ENCODE measurements at regions not wholly inside any gene's neighbourhood (a gene's known extent, or its start where the extent isn't known, plus 50 kb on each side); places are given as distances from the start of the nearest gene placed in this dataset.

DNA sequence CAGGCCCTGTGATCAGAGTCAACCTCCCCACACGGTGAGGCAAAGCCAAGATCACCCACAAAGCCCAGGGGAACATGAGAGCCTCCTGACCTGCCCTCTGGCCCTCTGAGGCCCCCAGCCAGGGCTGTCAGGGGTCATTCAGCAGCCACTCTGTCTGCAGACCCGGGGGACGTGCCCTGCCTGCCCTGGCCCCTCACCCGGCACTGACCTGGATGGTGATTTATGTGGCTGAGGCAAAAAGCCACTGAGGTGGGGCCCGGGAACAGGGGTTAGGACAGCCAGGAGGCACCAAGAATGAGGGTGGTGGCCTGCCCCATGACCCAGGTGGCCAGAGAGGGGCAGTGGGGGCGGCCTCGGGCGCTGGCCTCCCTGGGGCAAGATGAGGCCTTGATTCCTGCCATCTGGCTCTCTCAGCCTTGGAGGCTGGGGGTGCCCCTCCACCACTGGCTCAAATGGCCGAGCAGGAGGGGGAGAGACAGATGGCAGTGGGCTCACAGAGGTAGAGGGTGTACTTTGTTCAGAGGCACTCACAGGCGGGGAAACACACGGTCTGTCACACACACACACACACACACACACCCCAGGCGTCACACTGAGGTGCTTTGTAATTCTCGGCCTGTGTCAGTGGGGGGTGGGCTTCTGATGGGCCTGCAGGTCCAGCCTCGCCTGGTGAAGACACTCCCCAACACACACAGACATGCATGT, 174.0 kb upstream of the GSE1 start:
- Histone ChIP-seq H3K4me3 (ENCODE audit: low read length) (no peak overlapping the region), H3K36me3 (ENCODE audit: control insufficient read depth, insufficient read depth, low read length, severe bottlenecking) (peaks cover 11% of the 10 kb centered on the region), H3K9me3 (ENCODE audit: control insufficient read depth, low read length) (no peaks in the 10 kb centered on the region), H3K27me3 (replicated peaks; ENCODE audit: control insufficient read depth, insufficient read depth, low read length) (no peaks in the 10 kb centered on the region), H3K4me1 (ENCODE audit: control insufficient read depth, insufficient read depth, low read length) (peaks cover 24% of the 10 kb centered on the region), H3K9ac (ENCODE audit: low read length) (no peak overlapping the region)
- no peak for DNase-seq (ENCODE audit: low read depth)

DNA sequence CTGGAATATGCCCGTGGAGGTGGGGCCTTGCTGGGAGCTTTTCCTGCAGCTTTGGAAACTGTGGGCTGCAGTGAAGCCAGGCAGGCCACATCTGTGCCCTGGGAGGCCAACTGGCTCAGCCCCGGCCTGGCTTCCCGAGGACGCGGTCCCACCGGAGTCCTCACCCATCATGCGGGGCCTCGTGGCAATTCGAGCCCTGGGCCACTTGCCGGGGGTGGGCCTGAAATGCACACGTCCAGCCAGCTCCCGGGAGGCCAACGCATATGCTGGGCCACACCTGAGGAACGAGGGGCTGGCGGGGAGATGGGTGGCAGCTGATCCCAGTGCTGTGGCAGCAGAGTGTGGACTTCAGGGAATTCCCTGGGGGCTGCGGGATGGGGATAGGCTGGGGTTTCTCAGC, 172.4 kb upstream of the GSE1 start:
- Histone ChIP-seq H3K36me3 (ENCODE audit: control insufficient read depth, insufficient read depth, low read length, severe bottlenecking) (peaks cover 11% of the 10 kb centered on the region), H3K9me3 (ENCODE audit: control insufficient read depth, low read length) (no peaks in the 10 kb centered on the region), H3K4me3 (ENCODE audit: low read length) (no peak overlapping the region), H3K9ac (ENCODE audit: low read length) (no peak overlapping the region), H3K27me3 (replicated peaks; ENCODE audit: control insufficient read depth, insufficient read depth, low read length) (no peaks in the 10 kb centered on the region), H3K4me1 (ENCODE audit: control insufficient read depth, insufficient read depth, low read length) (peaks cover 24% of the 10 kb centered on the region)
- DNase-seq (ENCODE audit: low read depth): no peak

DNA sequence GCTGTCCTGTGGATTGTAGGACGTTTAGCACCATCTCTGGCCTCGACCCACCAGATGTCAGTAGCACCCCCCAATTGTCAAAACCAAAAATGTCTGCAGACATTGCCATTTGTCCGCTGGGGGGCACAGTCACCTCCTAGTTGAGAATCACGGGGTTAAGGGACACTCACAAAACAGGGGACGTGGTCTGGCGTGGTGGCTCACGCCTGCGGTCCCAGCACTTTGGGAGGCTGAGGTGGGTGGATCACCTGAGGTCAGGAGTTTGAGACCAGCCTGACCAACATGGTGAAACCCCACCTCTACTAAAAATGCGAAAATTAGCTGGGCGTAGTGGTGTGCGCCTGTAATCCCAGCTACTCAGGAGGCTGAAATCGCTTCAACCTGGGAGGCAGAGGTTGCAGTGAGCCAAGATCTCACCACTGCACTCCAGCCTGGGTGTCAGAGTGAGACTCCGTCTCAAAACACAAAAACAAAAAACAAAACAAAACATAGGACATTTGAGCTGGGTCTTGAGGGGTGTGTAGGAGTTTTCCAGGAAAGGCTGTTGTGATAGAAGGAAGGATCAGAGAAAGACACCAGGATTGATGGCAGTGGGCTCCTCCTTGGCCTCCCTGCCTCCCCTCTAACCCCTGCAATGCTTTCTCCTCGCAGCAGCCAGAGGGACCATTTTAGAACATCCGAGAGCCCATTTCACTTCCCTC, 171.8 kb upstream of the GSE1 start:
- H3K9me3 ChIP-seq (ENCODE audit: control insufficient read depth, low read length): no peaks in the 10 kb centered on the region
- no peak overlapping the region for H3K9ac ChIP-seq (ENCODE audit: low read length)
- H3K4me1 ChIP-seq (ENCODE audit: control insufficient read depth, insufficient read depth, low read length): peaks cover 18% of the 10 kb centered on the region
- no peak for DNase-seq (ENCODE audit: low read depth)
- peaks cover 11% of the 10 kb centered on the region for H3K36me3 ChIP-seq (ENCODE audit: control insufficient read depth, insufficient read depth, low read length, severe bottlenecking)
- no peaks in the 10 kb centered on the region for H3K27me3 ChIP-seq (replicated peaks; ENCODE audit: control insufficient read depth, insufficient read depth, low read length)
- H3K4me3 ChIP-seq (ENCODE audit: low read length): no peak overlapping the region

DNA sequence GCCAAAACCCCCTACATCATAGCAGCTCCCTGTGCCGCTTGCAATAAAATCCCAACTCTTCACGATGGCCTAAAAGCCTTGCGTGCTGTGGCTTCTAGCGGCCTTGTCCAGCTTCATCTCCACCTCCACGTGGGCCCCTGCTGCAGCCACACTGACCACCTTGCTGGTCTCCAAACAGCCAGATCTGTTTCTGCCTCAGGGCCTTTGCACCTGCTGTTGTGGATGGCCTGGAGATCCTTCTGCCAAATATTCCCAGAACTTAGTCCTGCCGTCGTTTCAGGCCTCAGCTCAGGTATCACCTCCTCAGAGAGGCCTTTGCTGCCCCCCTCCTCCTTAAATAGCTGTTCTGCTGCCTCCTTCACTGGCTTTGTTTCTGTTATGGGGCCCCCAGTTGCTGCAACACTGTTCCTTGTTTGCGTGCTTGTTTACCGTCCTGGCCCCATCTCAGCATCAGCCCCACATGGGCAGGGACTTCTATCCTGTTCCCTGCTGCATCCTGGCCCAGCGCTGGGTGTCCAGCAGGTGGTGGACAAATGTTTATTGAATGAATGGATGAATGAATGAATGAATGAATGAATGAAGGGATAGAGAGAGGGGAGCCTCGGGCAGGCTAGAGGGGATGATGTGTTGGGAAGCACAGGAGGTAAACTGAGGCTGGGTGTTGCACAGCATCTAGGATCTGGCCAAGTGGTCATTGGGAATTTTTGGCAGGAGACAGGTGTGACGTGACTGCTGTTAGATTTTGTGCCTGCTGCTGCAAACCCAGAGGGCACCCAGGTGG, 171.0 kb upstream of the GSE1 start:
- no peaks in the 10 kb centered on the region for H3K27me3 ChIP-seq (replicated peaks; ENCODE audit: control insufficient read depth, insufficient read depth, low read length)
- no peak for DNase-seq (ENCODE audit: low read depth)
- H3K4me3 ChIP-seq (ENCODE audit: low read length): no peak overlapping the region
- H3K36me3 ChIP-seq (ENCODE audit: control insufficient read depth, insufficient read depth, low read length, severe bottlenecking): peaks cover 11% of the 10 kb centered on the region
- H3K9me3 ChIP-seq (ENCODE audit: control insufficient read depth, low read length): no peaks in the 10 kb centered on the region
- peaks cover 10% of the 10 kb centered on the region for H3K4me1 ChIP-seq (ENCODE audit: control insufficient read depth, insufficient read depth, low read length)
- H3K9ac ChIP-seq (ENCODE audit: low read length): no peak overlapping the region

DNA sequence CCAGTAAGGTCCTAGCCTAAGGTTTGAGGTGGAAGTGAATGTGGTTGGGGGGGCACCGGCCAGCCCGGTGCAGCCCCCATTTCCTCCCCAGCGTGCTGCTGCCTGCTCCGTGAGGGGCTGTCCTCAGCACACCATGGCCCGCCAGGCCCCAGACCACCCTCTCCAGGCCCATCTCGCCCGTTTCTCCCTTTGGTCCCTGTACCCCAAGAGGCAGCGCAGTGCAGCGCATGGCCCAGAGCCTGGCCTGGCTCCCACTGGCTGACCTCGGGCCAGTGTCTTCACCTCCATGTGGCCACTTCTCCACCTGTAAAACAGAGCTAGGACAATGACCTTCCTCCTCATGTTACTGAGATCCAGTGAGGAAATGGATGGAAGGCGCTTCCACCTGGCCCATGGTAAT, 170.0 kb upstream of the GSE1 start:
- H3K4me1 ChIP-seq (ENCODE audit: control insufficient read depth, insufficient read depth, low read length): peaks cover 3% of the 10 kb centered on the region
- H3K36me3 ChIP-seq (ENCODE audit: control insufficient read depth, insufficient read depth, low read length, severe bottlenecking): peaks cover 11% of the 10 kb centered on the region
- no peak for DNase-seq (ENCODE audit: low read depth)
- no peaks in the 10 kb centered on the region for H3K9me3 ChIP-seq (ENCODE audit: control insufficient read depth, low read length)
- no peak overlapping the region for H3K4me3 ChIP-seq (ENCODE audit: low read length)
- no peak overlapping the region for H3K9ac ChIP-seq (ENCODE audit: low read length)
- no peaks in the 10 kb centered on the region for H3K27me3 ChIP-seq (replicated peaks; ENCODE audit: control insufficient read depth, insufficient read depth, low read length)

DNA sequence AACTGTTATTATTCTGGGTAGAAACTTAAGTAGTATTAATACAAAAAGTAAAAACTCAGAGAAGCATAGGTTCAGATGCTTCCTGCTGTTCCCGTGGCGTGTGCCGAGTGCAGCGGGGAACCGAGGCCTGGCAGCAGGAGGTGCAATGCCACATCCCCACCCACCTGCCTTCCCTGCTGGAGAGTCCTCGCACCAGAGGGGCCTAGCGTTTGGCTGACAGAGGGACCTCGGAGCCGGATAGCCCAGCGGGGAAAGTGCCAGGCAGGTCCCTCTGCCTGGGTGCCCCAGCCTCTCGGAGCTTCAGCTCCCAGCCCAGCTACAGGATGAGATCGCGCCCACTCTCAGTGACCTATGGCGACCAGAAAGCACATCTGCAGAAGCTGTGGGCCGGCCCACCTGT, 169.6 kb upstream of the GSE1 start:
- Histone ChIP-seq H3K9ac (ENCODE audit: low read length) (no peak overlapping the region), H3K4me3 (ENCODE audit: low read length) (no peak overlapping the region), H3K27me3 (replicated peaks; ENCODE audit: control insufficient read depth, insufficient read depth, low read length) (no peaks in the 10 kb centered on the region), H3K36me3 (ENCODE audit: control insufficient read depth, insufficient read depth, low read length, severe bottlenecking) (peaks cover 11% of the 10 kb centered on the region), H3K4me1 (ENCODE audit: control insufficient read depth, insufficient read depth, low read length) (peaks cover 3% of the 10 kb centered on the region), H3K9me3 (ENCODE audit: control insufficient read depth, low read length) (no peaks in the 10 kb centered on the region)
- DNase-seq (ENCODE audit: low read depth): no peak

DNA sequence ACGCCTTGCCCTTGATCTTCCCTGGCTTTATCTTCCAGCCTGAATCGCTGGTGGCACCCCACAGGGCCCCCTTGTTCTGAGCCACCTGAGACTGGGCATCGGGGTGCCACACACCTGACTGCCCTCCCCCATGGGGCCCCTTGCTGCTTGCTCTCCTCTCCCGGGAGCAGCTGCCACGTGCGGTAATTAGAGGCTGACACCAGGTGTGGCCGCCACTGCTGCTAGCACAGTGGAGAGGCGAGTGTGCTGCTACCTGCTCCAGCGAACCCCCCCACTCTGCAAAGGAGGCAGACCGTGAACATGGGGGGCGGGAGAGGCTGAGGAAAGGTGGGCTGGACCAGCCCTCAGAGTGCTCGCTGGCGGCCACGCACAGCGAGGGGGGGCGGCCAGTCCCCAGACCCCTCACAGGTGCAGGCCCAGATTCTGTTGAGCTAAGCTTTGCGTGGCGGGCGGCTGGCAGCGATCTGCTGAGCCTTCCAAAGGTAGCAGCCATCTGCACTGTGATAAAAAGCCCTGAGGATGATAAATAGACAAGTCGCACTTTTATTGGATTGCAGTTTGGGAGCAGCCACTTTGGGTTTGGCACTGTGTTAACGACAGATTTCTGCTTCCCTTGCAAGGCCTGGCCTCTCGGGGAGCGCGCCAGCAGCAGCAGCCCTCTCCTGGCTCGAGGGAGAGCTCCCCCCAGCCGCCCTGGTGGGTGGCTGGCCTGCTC, 167.9 kb upstream of the GSE1 start:
- peaks cover 3% of the 10 kb centered on the region for H3K4me1 ChIP-seq (ENCODE audit: control insufficient read depth, insufficient read depth, low read length)
- no peak for DNase-seq (ENCODE audit: low read depth)

DNA sequence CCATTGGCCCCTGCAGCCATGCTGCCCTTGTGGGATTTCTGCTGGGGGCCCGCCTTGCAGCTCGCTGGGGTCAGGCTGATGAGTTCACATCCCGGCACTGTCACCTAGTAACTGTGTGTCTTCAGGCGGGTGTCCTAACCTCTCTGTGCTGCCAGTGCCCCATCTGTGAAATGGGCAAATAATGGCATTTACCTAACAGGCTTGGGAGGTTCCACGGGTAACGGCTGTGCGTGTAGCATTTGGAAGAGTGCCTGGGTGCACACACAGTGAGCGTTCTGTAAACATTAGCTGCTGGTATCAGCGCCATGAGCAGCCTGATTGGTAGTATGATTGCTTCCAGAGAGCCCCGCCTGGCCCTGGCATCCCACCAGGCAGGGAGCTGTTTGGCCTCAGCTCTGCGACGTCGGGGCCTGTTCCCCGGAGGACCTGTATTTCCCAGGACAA, 167.3 kb upstream of the GSE1 start:
- Histone ChIP-seq H3K27me3 (replicated peaks; ENCODE audit: control insufficient read depth, insufficient read depth, low read length) (no peaks in the 10 kb centered on the region), H3K9me3 (ENCODE audit: control insufficient read depth, low read length) (no peaks in the 10 kb centered on the region), H3K4me3 (ENCODE audit: low read length) (no peak overlapping the region), H3K4me1 (ENCODE audit: control insufficient read depth, insufficient read depth, low read length) (peaks cover 3% of the 10 kb centered on the region), H3K9ac (ENCODE audit: low read length) (no peak overlapping the region), H3K36me3 (ENCODE audit: control insufficient read depth, insufficient read depth, low read length, severe bottlenecking) (peaks cover under 1% of the 10 kb centered on the region)
- no peak for DNase-seq (ENCODE audit: low read depth)

More for the DNA sequence above, 167.9 kb upstream of the GSE1 start:
- Histone ChIP-seq H3K9me3 (ENCODE audit: control insufficient read depth, low read length) (no peaks in the 10 kb centered on the region), H3K9ac (ENCODE audit: low read length) (no peak overlapping the region), H3K36me3 (ENCODE audit: control insufficient read depth, insufficient read depth, low read length, severe bottlenecking) (peaks cover 7% of the 10 kb centered on the region), H3K27me3 (replicated peaks; ENCODE audit: control insufficient read depth, insufficient read depth, low read length) (no peaks in the 10 kb centered on the region), H3K4me3 (ENCODE audit: low read length) (no peak overlapping the region)

DNA sequence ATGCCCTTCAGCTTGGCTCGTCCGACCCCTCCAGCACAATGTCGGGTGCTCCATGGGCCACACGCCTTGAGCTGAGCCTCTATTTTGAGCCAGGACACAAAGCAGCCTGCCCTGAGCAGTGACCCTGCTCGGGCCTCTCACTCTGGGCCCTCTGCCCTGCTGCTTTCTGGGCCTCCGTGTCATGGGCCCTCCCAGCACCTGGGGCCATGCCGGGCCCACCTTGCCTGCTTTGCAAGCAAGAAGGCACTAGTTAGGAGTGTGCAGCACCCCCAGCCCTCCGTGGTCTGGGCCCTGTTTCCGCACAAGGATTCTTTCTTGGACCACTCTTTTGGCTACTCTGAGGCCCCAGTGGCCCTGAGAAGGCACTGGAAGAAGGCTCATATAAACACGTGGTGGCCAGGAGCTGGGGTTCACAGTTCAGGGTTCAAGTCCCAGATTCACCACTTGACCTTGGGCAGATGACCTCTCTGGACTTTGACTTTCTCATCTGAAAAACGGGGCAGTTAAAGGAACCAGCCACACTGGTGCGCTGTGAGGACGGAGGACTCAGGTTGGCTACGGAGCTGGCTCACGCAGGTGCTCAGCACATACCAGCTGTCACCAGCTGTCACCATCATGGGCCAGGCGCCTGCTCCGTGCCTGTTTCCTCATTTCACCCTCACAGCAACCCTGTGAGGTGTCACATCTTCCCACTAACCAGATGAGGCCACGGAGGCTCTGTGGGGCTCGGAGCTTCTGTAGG, 166.0 kb upstream of the GSE1 start:
- DNase-seq (ENCODE audit: low read depth): no peak
- Histone ChIP-seq H3K4me1 (ENCODE audit: control insufficient read depth, insufficient read depth, low read length) (peaks cover 3% of the 10 kb centered on the region), H3K9me3 (ENCODE audit: control insufficient read depth, low read length) (no peaks in the 10 kb centered on the region), H3K27me3 (replicated peaks; ENCODE audit: control insufficient read depth, insufficient read depth, low read length) (no peaks in the 10 kb centered on the region), H3K36me3 (ENCODE audit: control insufficient read depth, insufficient read depth, low read length, severe bottlenecking) (no peaks in the 10 kb centered on the region), H3K4me3 (ENCODE audit: low read length) (no peak overlapping the region), H3K9ac (ENCODE audit: low read length) (no peak overlapping the region)

DNA sequence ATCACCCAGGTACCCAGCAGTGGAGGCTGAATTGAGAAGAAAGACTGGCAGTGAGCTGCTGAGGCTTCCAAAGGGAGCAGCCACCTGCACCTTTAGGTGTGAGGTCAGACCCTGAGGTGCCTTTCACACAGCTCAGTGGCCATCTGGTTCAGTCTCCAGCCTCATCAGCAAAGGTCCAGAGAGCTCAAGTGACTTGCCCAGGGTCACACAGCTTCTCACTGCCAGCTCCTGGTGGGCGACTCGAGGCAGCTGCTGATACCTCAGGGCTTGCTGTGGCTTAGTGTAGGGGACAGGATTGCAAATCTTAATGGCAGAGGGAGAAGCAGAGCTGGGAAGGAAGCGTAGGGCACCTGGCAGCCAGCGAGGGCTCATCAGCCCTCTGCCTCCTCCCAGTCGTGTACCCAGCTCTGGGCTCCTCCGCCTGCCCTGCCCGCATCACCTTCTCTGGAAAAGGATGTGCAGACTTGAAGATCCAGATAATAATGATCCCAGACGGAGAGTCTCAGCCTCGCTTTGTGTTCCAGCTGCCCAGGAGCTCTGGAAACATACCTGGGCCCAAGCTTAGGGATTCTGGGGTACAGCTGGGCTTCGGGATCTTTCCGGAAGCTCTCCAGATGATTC, 165.3 kb upstream of the GSE1 start:
- H3K27me3 ChIP-seq (replicated peaks; ENCODE audit: control insufficient read depth, insufficient read depth, low read length): no peaks in the 10 kb centered on the region
- no peaks in the 10 kb centered on the region for H3K9me3 ChIP-seq (ENCODE audit: control insufficient read depth, low read length)
- no peak overlapping the region for H3K9ac ChIP-seq (ENCODE audit: low read length)
- DNase-seq (ENCODE audit: low read depth): no peak
- H3K4me1 ChIP-seq (ENCODE audit: control insufficient read depth, insufficient read depth, low read length): peaks cover 3% of the 10 kb centered on the region
- H3K4me3 ChIP-seq (ENCODE audit: low read length): no peak overlapping the region
- H3K36me3 ChIP-seq (ENCODE audit: control insufficient read depth, insufficient read depth, low read length, severe bottlenecking): no peaks in the 10 kb centered on the region

All from adipocyte (in vitro differentiated cells).